H1 (cell line): ENCODE measurements at regions not wholly inside any gene's neighbourhood (a gene's known extent, or its start where the extent isn't known, plus 50 kb on each side); places are given as distances from the start of the nearest gene placed in this dataset.

Experiments
- CTCF ChIA-PET: fragments of 300-600 bp; sonication (Branson Sonifier 250); formaldehyde crosslinking; loops from one replicate; lab custom pipeline; 2021; ENCODE audit not compliant: partially characterized antibody; lab: Charles Lee
- POLR2A ChIA-PET: fragments of 300-600 bp; sonication (Branson Sonifier 250); formaldehyde crosslinking; loops from one replicate; lab custom pipeline; 2021; ENCODE audit warnings: inconsistent platforms; ENCODE audit not compliant: partially characterized antibody; lab: Charles Lee
- DNase-seq, 2 experiments: peaks; one replicate each; pipeline versions ENCODE4 v3.0.0 to v3.0.0-alpha.2; 2010 to 2022; ENCODE audit warnings: low spot score in 2 of 2, low read depth in 1 of 2, mixed read lengths in 1 of 2
- FAIRE-seq: peaks from 2 replicates; lab custom pipeline; 2011; peaks lifted over from hg19 to GRCh38; lab: Jason Lieb, UNC
- H2AFZ ChIP-seq: 2 replicates; pipeline ENCODE4 v1.8.1; 2012; ENCODE audit warnings: low read length, inconsistent platforms
- H2AK5ac ChIP-seq: 2 replicates; pipeline ENCODE4 v1.6.1; 2013; ENCODE audit warnings: low read depth, low read length
- H2BK120ac ChIP-seq: replicated peaks from 2 replicates; pipeline ENCODE3; 2013; ENCODE audit warnings: low read depth, low read length, inconsistent platforms
- H2BK12ac ChIP-seq: 2 replicates; pipeline ENCODE4 v1.6.1; 2013; ENCODE audit warnings: low read depth, low read length
- H2BK15ac ChIP-seq: 2 replicates; pipeline ENCODE4 v1.6.1; 2013; ENCODE audit warnings: low read length
- H2BK20ac ChIP-seq: 2 replicates; pipeline ENCODE4 v1.6.1; 2013; ENCODE audit warnings: low read length
- H2BK5ac ChIP-seq: 2 replicates; pipeline ENCODE4 v1.6.1; 2013; ENCODE audit warnings: low read depth, low read length
- H3K14ac ChIP-seq: 2 replicates; pipeline ENCODE4 v1.6.1; 2013; ENCODE audit warnings: inconsistent platforms; ENCODE audit not compliant: insufficient read length
- H3K18ac ChIP-seq: 2 replicates; pipeline ENCODE4 v1.6.1; 2013; ENCODE audit warnings: low read length; ENCODE audit errors: extremely low read depth
- H3K23ac ChIP-seq: 2 replicates; pipeline ENCODE4 v1.6.1; 2013; ENCODE audit warnings: inconsistent platforms; ENCODE audit not compliant: insufficient read length
- H3K23me2 ChIP-seq: 2 replicates; pipeline ENCODE4 v1.6.1; 2013; ENCODE audit warnings: low read depth, low read length
- H3K27ac ChIP-seq: 2 replicates; pipeline ENCODE4 v1.6.1; 2011; ENCODE audit warnings: low read depth, low read length, inconsistent platforms
- H3K27me3 ChIP-seq, 4 experiments: replicated peaks in 1 of 4; 1 replicate in 1 of 4; 2 replicates in 3 of 4; pipeline versions ENCODE4 v1.6.1 to v1.8.1; 2011 to 2013; ENCODE audit warnings: low read length in 3 of 4, mild to moderate bottlenecking in 3 of 4, inconsistent platforms in 2 of 4, mixed read lengths in 2 of 4, moderate library complexity in 1 of 4; ENCODE audit not compliant: control insufficient read depth in 3 of 4, insufficient read depth in 3 of 4; ENCODE audit errors: extremely low read depth in 1 of 4
- H3K36me3 ChIP-seq, 4 experiments: 2 replicates each; pipeline versions ENCODE4 v1.6.1 to v1.8.1; 2011 to 2013; ENCODE audit warnings: mild to moderate bottlenecking in 4 of 4, low read length in 3 of 4, moderate library complexity in 2 of 4, control low read depth in 1 of 4, inconsistent platforms in 1 of 4; ENCODE audit not compliant: insufficient read depth in 4 of 4, control insufficient read depth in 2 of 4
- H3K4ac ChIP-seq: replicated peaks from 2 replicates; pipeline ENCODE3; 2013; ENCODE audit warnings: low read length, low read depth, mixed read lengths, inconsistent platforms; ENCODE audit not compliant: insufficient read length
- H3K4me1 ChIP-seq, 4 experiments: replicated peaks in 1 of 4; 1 replicate in 1 of 4; 2 replicates in 3 of 4; pipeline versions ENCODE4 v1.6.1 to v1.8.1; 2011 to 2013; ENCODE audit warnings: low read length in 3 of 4, inconsistent platforms in 2 of 4, mixed read lengths in 1 of 4; ENCODE audit not compliant: insufficient read depth in 4 of 4, control insufficient read depth in 3 of 4
- H3K4me2 ChIP-seq, 2 experiments: 2 replicates each; pipeline versions ENCODE4 v1.6.1 to v1.8.1; 2011 to 2013; ENCODE audit warnings: low read depth in 2 of 2, low read length in 2 of 2, control low read depth in 1 of 2, inconsistent platforms in 1 of 2, mild to moderate bottlenecking in 1 of 2; ENCODE audit not compliant: insufficient read depth in 1 of 2
- H3K4me3 ChIP-seq, 4 experiments: fragments of 200-600, 300-600 bp in 1 of 4; sonication (generic), shearing (Covaris generic), sonication (Bioruptor Twin) in 1 of 4; 2 replicates each; pipeline versions ENCODE4 v1.5.1 to v1.8.1; 2011 to 2016; ENCODE audit warnings: low read length in 4 of 4, low read depth in 3 of 4, control low read depth in 2 of 4, inconsistent platforms in 2 of 4, mild to moderate bottlenecking in 2 of 4, mixed read lengths in 1 of 4, moderate library complexity in 1 of 4; ENCODE audit not compliant: insufficient read depth in 2 of 4; ENCODE audit errors: extremely low read depth in 1 of 4
- H3K56ac ChIP-seq: replicated peaks from 2 replicates; pipeline ENCODE3; 2013; ENCODE audit warnings: low read depth, mild to moderate bottlenecking, mixed read lengths, low read length, inconsistent platforms; ENCODE audit not compliant: insufficient read length
- H3K79me1 ChIP-seq: 2 replicates; pipeline ENCODE4 v1.6.1; 2013; ENCODE audit warnings: low read depth, low read length, control low read depth
- H3K79me2 ChIP-seq, 2 experiments: 2 replicates each; pipeline versions ENCODE4 v1.6.1 to v1.8.1; 2012 to 2013; ENCODE audit warnings: low read length in 2 of 2, mild to moderate bottlenecking in 2 of 2, inconsistent platforms in 1 of 2; ENCODE audit not compliant: insufficient read depth in 2 of 2, control insufficient read depth in 1 of 2
- H3K9ac ChIP-seq, 4 experiments: replicated peaks in 1 of 4; 1 replicate in 1 of 4; 2 replicates in 3 of 4; pipeline versions ENCODE4 v1.6.1 to v1.8.1; 2011 to 2013; ENCODE audit warnings: low read depth in 3 of 4, low read length in 3 of 4, control low read depth in 2 of 4, mild to moderate bottlenecking in 2 of 4, moderate library complexity in 2 of 4, inconsistent platforms in 1 of 4; ENCODE audit errors: extremely low read depth in 1 of 4
- H3K9me3 ChIP-seq, 2 experiments: 2 replicates each; pipeline versions ENCODE4 v1.6.1 to v1.8.1; 2012 to 2013; ENCODE audit warnings: mild to moderate bottlenecking in 2 of 2, moderate library complexity in 2 of 2, control low read depth in 1 of 2, inconsistent platforms in 1 of 2, low read depth in 1 of 2, low read length in 1 of 2, mixed read lengths in 1 of 2; ENCODE audit not compliant: insufficient read depth in 2 of 2
- H4K20me1 ChIP-seq, 2 experiments: replicated peaks in 1 of 2; 2 replicates each; pipeline versions ENCODE3 to v1.8.1; 2011 to 2013; ENCODE audit warnings: inconsistent platforms in 2 of 2, low read length in 2 of 2, mild to moderate bottlenecking in 1 of 2; ENCODE audit not compliant: insufficient read depth in 2 of 2, control insufficient read depth in 1 of 2
- H4K5ac ChIP-seq: 2 replicates; pipeline ENCODE4 v1.6.1; 2013; ENCODE audit warnings: low read length, low read depth, mixed read lengths, inconsistent platforms; ENCODE audit not compliant: insufficient read length
- H4K8ac ChIP-seq: 2 replicates; pipeline ENCODE4 v1.8.0; 2013; ENCODE audit warnings: mild to moderate bottlenecking, moderate library complexity, low read length, inconsistent platforms; ENCODE audit not compliant: insufficient read depth; ENCODE audit errors: extremely low read depth
- H4K91ac ChIP-seq: replicated peaks from 2 replicates; pipeline ENCODE3; 2013; ENCODE audit warnings: low read length, mixed read lengths, inconsistent platforms; ENCODE audit not compliant: insufficient read length
- CBX5 ChIP-seq: fragments of 300-800, 300-1000 bp; sonication (generic); IDR thresholded peaks from 2 replicates; pipeline ENCODE4 v1.7.1; 2016; ENCODE audit warnings: antibody characterized with exemption, low read length, low read depth
- CBX8 ChIP-seq: fragments of 300-800, 300-1000 bp; sonication (generic); IDR thresholded peaks from 2 replicates; pipeline ENCODE4 v1.7.1; 2016; ENCODE audit warnings: low read depth, low read length, borderline replicate concordance
- CHD1 ChIP-seq: IDR thresholded peaks from 2 replicates; pipeline ENCODE4 v1.6.1; 2012; ENCODE audit warnings: low read depth, low read length, improper control_type of control experiment
- CTBP2 ChIP-seq: IDR thresholded peaks from 2 replicates; pipeline ENCODE4 v1.7.0; 2011; ENCODE audit warnings: borderline replicate concordance, mild to moderate bottlenecking, moderate library complexity, mixed read lengths, low read length; ENCODE audit not compliant: insufficient read depth, insufficient read length
- EP300 ChIP-seq, 2 experiments: IDR thresholded peaks; 1 replicate in 1 of 2; 2 replicates in 1 of 2; pipeline ENCODE4 v1.6.1; 2011 to 2012; ENCODE audit warnings: low read depth in 2 of 2, low read length in 2 of 2, mild to moderate bottlenecking in 2 of 2, borderline replicate concordance in 1 of 2, inconsistent platforms in 1 of 2, moderate library complexity in 1 of 2
- GTF2F1 ChIP-seq: IDR thresholded peaks from 2 replicates; pipeline ENCODE4 v1.6.1; 2012; ENCODE audit warnings: low read depth, low read length, improper control_type of control experiment, borderline replicate concordance
- HDAC2 ChIP-seq, 2 experiments: fragments of 300-600 bp in 1 of 2; sonication (generic) in 1 of 2; IDR thresholded peaks; 2 replicates each; pipeline ENCODE4 v1.6.1; 2011 to 2012; ENCODE audit warnings: low read depth in 2 of 2, low read length in 2 of 2, mild to moderate bottlenecking in 2 of 2, moderate library complexity in 2 of 2, borderline replicate concordance in 1 of 2, inconsistent platforms in 1 of 2
- MAX ChIP-seq: IDR thresholded peaks from 2 replicates; pipeline ENCODE4 v1.6.1; 2012; ENCODE audit warnings: inconsistent platforms
- POLR2A ChIP-seq, 2 experiments: IDR thresholded peaks; 1 replicate in 1 of 2; 2 replicates in 1 of 2; pipeline ENCODE4 v1.6.1; 2011; ENCODE audit warnings: low read depth in 2 of 2, low read length in 2 of 2, mild to moderate bottlenecking in 2 of 2; ENCODE audit errors: control extremely low read depth in 1 of 2
- POLR2AphosphoS5 ChIP-seq: IDR thresholded peaks from 2 replicates; pipeline ENCODE4 v1.6.1; 2011; ENCODE audit warnings: low read depth, low read length
- RBBP5 ChIP-seq: IDR thresholded peaks from 2 replicates; pipeline ENCODE4 v1.7.1; 2012; ENCODE audit warnings: low read depth, mild to moderate bottlenecking, inconsistent platforms, low read length, moderate library complexity, borderline replicate concordance
- RNF2 ChIP-seq: fragments of 200-900, 300-1000 bp; sonication (generic); IDR thresholded peaks from 2 replicates; pipeline ENCODE4 v1.7.1; 2016; ENCODE audit warnings: borderline replicate concordance, low read depth, mild to moderate bottlenecking, antibody characterized with exemption, low read length; ENCODE audit not compliant: poor library complexity, severe bottlenecking; ENCODE audit errors: missing control alignments
- RXRA ChIP-seq: IDR thresholded peaks from 2 replicates; pipeline ENCODE4 v1.6.1; 2011; ENCODE audit warnings: low read depth, mild to moderate bottlenecking, low read length, moderate library complexity; ENCODE audit not compliant: insufficient read depth
- SUZ12 ChIP-seq: fragments of 200-600 bp; sonication (generic); IDR thresholded peaks from 2 replicates; pipeline ENCODE4 v1.6.1; 2012; ENCODE audit warnings: mild to moderate bottlenecking, inconsistent platforms, low read length, moderate library complexity, mixed read lengths
- WGBS, 2 experiments: shearing (Covaris generic) in 1 of 2; methylation state at CpG; one replicate each; pipeline versions ENCODE4 v1.1.6 to v1.1.7; 2013 to 2015; ENCODE audit warnings: low lambda C conversion rate in 2 of 2, mixed read lengths in 2 of 2, inconsistent platforms in 1 of 2, low coverage in 1 of 2, missing lambda C conversion rate in 1 of 2; ENCODE audit not compliant: insufficient replicate concordance in 2 of 2, insufficient coverage in 1 of 2, insufficient read length in 1 of 2; ENCODE audit errors: extremely low coverage in 1 of 2, missing lambda C conversion rate in 1 of 2; 5-methylcytosine and 5-hydroxymethylcytosine counted together

GRCh38 chr10:58951087-58951486, 225.4 kb upstream of the PHYHIPL start:
- no peak overlapping the region for H3K4ac ChIP-seq
- H3K27ac ChIP-seq: no peak overlapping the region
- H4K8ac ChIP-seq: no peak overlapping the region
- no peak overlapping the region for H3K18ac ChIP-seq
- H3K14ac ChIP-seq: no peak overlapping the region
- ChIA-PET POLR2A (no interaction called here), CTCF (interaction anchor here (0.6 to 4.3 kb wide), 8 partner anchors 10 to 243 kb away, joined by 3 to 25 read pairs (median 5); no protein-coding TSS in a partner anchor)
- no peak overlapping the region for H3K4me2 ChIP-seq
- no peak overlapping the region for H3K4me3 ChIP-seq
- H2BK120ac ChIP-seq: no peak overlapping the region
- H3K27me3 ChIP-seq: no peaks in the 10 kb centered on the region
- no peak overlapping the region for H2BK5ac ChIP-seq
- H3K79me2 ChIP-seq: no peaks in the 10 kb centered on the region
- H3K56ac ChIP-seq: no peak overlapping the region
- H2AFZ ChIP-seq: no peak overlapping the region
- 72% methylated on average over 1 of the region's 1 CpG; no CpG with 5 or more reads in 1 of the 2 experiments for WGBS, 2 experiments
- H2BK15ac ChIP-seq: no peak overlapping the region
- H3K23ac ChIP-seq: no peak overlapping the region
- FAIRE-seq (no peak), DNase-seq (no peak)
- no peaks in the 10 kb centered on the region for H4K20me1 ChIP-seq
- no peaks in the 10 kb centered on the region for H3K79me1 ChIP-seq
- H4K91ac ChIP-seq: no peak overlapping the region
- no peaks in the 10 kb centered on the region for H3K36me3 ChIP-seq
- H3K9me3 ChIP-seq: no peaks in the 10 kb centered on the region
- H3K4me1 ChIP-seq: no peaks in the 10 kb centered on the region
- H4K5ac ChIP-seq: no peak overlapping the region
- H3K23me2 ChIP-seq: no peaks in the 10 kb centered on the region
- H2BK20ac ChIP-seq: no peak overlapping the region
- H2AK5ac ChIP-seq: no peak overlapping the region
- no peak overlapping the region for H2BK12ac ChIP-seq
- H3K9ac ChIP-seq: no peak overlapping the region
- TF ChIP-seq CBX5: no peak
- TF ChIP-seq POLR2AphosphoS5: no peak
- no peak for TF ChIP-seq SUZ12
- no peak for TF ChIP-seq RXRA
- TF ChIP-seq CBX8: no peak
- TF ChIP-seq CHD1: no peak
- TF ChIP-seq RNF2: no peak
- TF ChIP-seq GTF2F1: no peak
- TF ChIP-seq HDAC2 (IDR thresholded peaks at IDR 0.05; ENCODE audit: borderline replicate concordance in 1 of 2, low read depth in 2 of 2, low read length in 2 of 2): no peak
- TF ChIP-seq RBBP5: no peak
- TF ChIP-seq POLR2A (IDR thresholded peaks at IDR 0.05; ENCODE audit: control extremely low read depth in 1 of 2, low read depth in 2 of 2, low read length in 2 of 2): no peak
- no peak for TF ChIP-seq EP300 (IDR thresholded peaks at IDR 0.05; ENCODE audit: borderline replicate concordance in 1 of 2, low read depth in 2 of 2, low read length in 2 of 2)
- TF ChIP-seq MAX: no peak
- TF ChIP-seq CTBP2: no peak
